IPS-NIHi7 (cell line): ENCODE measurements at regions not wholly inside any gene's neighbourhood (a gene's known extent, or its start where the extent isn't known, plus 50 kb on each side); places are given as distances from the start of the nearest gene placed in this dataset.
A peak's percentile ranks its signal among the peaks of the same experiment; 100 is the strongest.
"Not testable (repeated sequence)": the region's sequence is repeated elsewhere in the genome, so short reads cannot be mapped to it uniquely, and the experiment has no call there.

Experiments
- DNase-seq: peaks from one replicate; pipeline ENCODE4 v3.0.0; 2012; ENCODE audit warnings: mixed read lengths; ENCODE audit errors: extremely low spot score

DNA sequence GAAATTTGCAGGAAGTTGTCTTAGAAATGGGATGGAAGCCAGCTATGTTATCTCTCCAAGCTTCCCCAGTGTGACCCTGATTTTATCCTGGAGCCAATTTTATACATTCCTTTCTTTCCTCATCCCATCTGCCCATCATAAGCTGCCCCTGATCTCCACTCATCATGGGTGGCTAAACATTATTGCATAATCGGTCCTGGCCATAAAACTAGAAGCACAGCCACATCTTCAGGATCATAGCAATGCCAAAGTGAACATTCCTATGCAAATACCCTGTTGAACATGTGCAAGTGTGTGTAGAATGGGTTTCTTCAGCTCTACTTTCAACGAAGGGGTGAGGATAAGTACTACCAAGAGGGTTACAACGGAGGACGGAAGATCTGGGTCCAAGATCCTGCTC is 50.6 kb upstream of the COG2 start:
- no peak for DNase-seq

DNA sequence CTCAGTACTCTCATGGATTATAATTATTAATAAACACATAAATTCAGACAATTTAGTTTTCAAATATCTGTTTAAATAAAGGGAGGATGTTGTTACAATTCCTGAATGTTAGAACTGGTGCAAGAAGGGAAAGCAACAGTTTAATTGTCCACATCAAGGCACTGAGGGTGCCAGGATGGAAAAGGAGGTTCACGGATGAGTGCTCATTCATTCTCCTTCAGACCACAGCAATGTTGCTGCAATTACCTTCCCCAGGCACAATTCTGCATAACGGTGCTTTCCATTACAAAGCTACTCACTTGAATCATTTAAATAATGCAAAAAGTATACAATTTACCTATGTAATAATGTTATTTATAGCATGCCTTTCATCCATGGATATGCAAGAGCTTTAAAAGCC is 52.3 kb upstream of the COG2 start:
- DNase-seq = no peak

DNA sequence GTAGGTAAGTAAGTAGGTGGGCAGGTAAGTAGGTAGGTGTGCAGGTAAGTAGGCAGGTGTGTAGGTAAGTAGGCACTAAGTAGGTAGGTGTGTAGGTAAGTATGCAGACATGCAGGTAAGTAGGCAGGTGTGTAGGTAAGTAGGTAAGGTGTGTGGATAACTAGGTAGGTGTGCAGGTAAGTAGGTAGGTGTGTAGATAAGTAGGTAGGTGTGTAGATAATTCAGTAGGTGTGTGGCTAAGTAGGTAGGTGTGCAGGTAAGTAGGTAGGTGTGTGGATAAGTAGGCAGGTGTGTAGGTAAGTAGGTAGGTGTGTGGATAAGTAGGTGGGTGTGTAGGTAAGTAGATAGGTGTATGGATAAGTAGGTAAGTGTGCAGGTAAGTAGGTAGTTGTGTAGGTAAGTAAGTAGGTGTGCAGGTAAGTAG is 53.9 kb upstream of the COG2 start:
- DNase-seq = no peak

- DNase-seq = no peak
Observed at GRCh38 chr1:230587061-230587460, 55.2 kb upstream of the COG2 start.

DNA sequence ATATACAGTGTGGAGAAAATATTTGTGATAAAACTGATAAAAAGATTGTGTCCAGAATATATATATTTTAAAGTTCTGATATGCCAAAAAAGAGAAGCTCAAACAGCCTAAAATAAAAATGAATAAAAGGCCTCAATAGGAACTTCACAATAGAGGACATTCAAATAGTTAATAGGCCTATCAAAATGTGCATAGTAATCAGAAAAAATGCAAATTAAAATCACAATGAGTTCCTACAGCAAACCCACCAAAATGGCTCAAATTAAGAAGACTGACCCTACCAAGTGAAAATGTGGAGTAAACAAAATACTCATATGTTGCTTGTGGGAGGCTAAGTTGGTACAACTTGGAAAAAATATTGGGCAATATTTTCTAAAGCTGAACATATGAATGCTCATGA is 57.6 kb upstream of the COG2 start:
- DNase-seq = no peak

GRCh38 chr1:230581446-230582079 is 60.7 kb upstream of the COG2 start:
- peak; percentile 65 for DNase-seq

DNA sequence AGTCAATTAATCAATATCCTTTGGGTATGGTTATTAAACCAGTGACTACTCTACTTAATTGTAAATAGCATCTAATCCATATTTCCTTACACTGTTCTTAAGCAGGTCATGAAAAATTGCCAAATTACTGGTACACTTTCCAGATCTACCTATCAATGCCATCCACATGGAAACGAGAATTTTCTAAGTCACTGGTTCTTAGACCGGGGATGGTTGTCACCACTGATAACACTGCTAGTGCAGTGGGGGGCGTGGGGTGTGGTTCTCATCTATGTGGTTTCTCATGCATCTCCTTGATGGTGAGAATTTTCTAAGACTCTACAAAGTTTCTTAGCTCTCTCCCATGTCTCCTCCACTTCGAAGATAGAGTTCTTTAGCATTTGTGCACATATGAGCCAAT is 63.7 kb upstream of the COG2 start:
- DNase-seq = no peak

- DNase-seq = no peak
Observed at GRCh38 chr1:230577537-230577936, 64.7 kb upstream of the COG2 start.

- DNase-seq = no peak
Observed at GRCh38 chr1:230575886-230576500, 66.3 kb upstream of the COG2 start.

DNA sequence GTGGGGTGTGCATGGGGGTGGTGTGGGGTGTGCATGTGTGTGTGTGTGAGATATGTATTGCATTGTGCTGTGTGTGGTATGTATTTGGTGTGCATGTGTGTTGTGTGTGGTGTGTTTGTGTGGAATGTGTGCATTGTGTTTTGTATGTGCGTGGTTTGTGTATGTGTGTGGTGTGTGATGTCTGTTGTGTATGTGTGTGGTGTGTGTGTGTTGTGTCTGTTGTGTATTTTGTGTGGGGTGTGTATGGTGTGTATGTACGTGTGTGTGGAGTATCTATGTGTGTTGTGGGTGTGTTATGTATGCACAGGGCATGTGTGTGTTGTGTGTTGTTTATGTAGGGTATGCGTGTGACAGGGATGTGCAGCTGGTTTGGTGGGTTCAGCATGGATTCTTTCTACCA is 67.8 kb upstream of the COG2 start:
- no peak for DNase-seq

GRCh38 chr1:230573658-230574057 is 68.6 kb upstream of the COG2 start:
- DNase-seq = no peak

DNA sequence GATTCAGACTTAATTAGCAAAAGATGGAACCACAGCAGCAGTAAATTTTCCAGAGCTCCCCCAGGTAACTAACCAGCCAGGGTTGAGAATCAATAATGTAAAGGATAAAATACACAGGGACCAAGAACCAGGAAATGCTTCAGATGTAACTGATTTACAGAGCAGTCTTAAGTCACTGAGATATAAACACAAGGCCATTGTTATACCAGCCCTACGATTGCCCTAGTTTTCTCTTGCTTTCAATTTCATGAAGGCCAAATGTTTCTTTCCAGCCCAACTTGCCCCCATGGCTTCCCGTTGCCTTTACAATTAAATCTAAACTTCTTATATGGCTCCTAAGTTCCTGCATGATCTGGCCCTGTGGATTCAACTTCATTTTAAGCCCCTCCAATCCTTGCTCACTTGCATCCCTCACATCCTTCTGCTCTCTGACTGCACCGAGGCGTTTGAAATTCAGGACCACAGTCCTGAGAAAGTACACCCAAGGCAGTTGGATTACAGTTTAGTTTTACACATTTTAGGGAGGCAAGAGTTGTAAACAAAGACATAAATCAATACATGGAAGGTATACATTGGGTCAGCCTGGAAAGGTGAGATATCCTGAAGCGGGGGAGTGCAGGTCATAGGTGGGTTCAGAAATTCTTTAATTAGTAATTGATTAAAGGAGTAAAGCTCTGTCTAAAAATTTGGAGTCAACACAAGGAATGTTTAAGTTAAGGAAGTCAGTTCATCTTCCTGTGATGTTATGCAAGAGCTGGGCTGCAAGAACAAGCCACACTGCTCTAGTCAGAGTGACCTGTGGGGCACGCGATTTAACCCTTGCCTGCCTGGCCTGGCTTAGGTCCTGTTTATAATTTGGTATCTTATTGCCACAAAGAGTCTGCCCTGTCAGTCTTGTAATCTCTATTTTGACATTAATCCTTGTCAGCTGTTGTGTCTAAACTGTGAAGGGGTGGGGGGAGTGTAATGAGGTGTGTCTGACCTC is 69.9 kb upstream of the COG2 start:
- no peak for DNase-seq

DNA sequence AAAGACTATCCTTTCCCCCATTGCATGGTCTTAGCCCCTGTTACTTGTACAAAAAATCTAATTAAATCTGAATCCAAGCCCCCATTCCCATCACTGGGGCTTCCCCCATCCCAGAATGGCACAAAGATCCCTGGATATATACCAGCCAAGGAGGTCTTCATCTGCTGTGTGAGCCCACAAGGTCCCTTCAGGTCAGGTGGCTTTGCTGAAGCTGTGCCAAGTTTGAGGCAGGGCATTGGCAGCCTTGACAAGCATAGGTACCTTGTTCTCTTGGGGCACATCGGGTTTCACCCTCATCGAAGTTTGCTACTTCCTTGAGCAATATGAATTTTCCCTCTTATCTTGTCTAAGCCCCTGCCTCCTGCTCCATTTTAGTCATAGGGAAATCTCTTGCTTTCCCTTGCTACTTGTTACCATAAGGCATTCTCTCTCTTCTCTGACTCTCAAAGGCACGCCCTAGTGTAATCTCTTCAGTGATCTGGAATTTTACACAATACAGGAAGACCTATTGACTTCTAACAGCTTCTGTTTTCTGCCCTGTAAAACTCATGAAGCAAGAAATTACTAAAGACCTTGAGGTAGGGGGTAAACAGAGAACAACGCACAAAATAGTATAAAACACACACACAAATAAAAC is 71.4 kb upstream of the COG2 start:
- no peak for DNase-seq

DNA sequence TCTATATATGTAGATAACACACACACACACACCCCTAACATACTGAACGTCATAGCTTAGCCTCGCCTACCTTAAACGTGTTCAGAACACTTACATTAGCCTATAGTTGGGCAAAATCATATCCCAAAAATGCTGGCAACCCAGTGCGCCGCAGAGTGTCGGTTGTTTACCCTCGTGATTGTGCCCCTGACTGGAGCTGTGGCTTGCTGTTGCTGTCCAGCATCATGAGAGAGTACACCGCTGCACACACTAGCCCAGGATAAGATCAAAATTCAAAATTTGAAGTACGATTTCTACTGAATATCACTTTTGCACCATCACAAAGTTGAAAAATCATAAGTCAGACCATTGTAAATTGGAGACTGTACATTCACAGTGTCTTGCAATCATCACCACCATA is 73.1 kb upstream of the COG2 start:
- DNase-seq = no peak

DNA sequence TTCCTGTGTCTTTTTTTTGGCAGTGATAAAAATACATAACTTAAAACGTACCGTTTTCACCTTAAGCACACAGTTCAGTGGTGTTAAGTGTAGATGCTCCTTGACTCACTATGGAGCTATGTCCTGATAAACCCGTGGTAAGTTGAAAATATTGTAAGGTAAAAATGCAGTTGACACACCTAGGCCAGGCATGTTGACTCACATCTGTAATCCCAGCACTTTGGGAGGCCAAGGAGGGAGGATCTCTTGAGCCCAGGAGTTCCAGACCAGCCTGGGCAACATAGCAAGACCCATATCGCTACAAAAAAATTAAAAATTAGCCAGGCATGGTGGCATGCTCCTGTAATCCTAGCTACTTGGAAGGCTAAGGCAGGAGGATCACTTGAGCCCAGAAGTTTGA is 73.6 kb upstream of the COG2 start:
- DNase-seq = no peak

DNA sequence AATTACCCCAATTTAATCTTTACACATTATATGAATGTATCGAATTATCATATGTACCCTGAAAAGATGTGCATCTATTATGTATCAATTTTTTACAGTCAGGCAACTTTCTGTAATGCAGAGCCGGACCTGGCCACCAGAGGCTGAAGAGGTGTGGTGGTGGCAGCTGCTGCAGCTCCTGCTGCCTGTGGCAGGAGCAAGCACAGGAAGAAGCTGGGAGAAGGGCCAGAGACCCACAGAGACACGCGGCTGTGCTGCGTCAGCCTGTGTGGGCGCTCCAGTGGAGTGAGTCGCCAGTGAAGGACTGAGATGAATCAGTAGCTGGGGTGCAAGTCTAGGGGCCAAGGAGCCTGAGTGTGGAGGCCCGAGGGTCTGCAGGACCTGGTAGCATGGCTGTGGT is 74.3 kb upstream of the COG2 start:
- peak; percentile 56 for DNase-seq

DNA sequence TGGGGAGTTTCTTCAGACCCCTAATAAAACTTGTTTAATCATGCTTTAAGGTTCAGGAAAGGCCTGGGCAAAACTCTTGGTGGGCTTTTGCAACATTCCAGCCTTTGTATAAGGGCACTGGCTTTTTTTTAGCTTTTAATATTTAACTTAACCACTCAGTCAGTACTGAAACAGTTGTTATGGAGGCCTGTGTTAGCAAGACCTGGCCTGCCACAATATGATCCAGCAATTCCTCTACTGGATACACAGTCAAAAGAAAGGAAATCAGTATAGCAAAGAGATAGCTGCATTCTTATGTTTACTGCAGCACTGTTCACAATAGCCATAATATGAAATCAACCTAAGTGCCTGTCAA is 75.1 kb upstream of the COG2 start:
- DNase-seq = no peak

DNA sequence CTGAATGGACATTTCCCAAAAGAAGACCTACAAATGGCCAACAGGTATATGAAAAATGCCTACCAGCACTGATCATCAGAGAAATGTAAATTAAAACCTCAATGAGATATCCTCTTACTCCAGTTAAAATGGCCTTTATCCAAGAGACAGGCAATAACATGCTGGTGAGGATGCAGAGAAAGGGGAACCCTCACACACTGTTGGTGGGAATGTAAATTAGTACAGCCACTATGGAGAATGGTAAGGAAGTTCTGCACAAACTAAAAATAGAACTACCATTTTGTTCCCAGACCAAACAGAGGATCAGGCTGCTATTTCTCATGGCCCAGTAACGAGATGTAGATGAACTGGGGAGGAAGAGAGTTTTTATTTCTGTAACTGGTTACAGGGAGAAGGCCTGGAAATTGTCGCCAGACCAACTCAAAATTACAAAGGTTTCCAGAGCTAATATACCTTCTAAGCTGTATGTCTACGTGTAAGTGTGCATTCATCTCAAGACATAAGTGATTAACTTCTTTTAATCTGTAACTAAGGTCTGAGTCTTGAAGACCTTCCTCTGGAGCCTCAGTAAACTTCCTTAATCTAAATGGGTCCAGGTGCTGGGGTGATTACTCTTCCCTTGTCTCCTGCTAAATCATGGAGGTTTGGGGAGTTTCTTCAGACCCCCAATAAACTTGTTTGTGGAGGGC is 75.6 kb upstream of the COG2 start:
- not testable (repeated sequence) for DNase-seq

DNA sequence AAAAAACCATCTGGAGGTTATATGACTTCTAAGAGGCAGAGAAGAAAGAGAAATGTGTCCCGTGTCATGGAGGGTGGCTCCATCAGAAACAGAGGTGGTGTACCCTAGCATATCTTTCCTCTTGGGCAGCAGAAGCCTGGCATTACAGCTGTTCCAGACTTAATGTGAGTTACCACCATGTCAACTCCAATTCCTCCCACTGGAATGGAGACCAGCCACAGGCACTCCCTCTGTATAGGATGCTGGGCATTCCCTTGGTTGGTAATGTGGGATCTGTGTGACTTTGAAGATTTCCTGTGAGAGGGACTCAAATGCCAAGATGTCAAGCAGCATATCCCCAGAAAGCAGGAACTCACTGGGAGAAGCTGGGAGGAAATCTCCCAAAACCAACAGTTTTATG is 77.1 kb upstream of the COG2 start:
- no peak for DNase-seq

GRCh38 chr1:230563591-230563990 is 78.7 kb upstream of the COG2 start:
- no peak for DNase-seq

DNA sequence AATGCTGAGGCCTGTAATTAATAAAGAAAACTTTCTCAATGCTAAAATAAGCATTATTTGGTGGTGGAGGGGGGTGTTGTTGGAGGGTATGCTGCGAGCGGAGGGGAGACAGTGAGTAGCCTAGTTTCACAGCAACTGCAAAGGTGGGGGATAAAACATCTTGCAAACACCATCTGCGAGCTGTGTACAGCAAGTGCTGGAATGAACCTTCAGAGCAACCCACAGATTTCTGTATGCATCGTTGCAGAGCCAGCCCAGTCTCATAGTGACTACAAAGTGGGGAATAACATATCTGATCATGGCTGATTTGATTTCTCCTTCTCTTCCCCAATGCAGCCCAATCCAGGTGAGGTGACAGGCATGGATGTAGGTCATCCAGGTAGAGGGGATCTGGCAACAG is 80.7 kb upstream of the COG2 start:
- DNase-seq = no peak

DNA sequence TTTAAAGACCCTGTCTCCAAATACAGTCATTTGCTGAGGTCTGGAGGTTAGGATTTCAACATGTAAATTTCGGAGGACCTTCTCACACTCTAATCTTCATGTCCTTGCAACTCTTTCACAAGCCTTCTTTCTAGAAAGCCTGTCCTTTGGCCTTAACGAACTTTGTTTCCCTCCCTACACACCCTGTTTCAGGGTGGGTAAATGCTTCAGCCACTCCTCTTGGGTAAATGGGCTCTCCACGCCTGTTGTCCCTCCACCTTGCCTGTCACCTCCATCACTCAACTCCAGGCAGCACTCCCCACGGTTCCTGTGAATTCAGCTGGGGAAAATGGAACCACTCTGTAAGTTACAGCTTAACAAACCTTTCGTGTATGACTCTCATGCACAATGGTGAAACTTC is 84.0 kb upstream of the COG2 start:
- no peak for DNase-seq
